HEK293T (cell line): ENCODE measurements at regions not wholly inside any gene's neighbourhood (a gene's known extent, or its start where the extent isn't known, plus 50 kb on each side); places are given as distances from the start of the nearest gene placed in this dataset.

Experiments
- FOXM1 ChIP-seq: fragments of 450-650 bp; IDR thresholded peaks from 2 replicates; pipeline ENCODE4 v1.6.1; 2017; ENCODE audit warnings: mild to moderate bottlenecking, borderline replicate concordance
- TARDBP ChIP-seq: fragments of 450-650 bp; IDR thresholded peaks from 2 replicates; pipeline ENCODE4 v1.6.1; 2016

- TF ChIP-seq FOXM1 (no peak), TARDBP (no peak)
These were observed 75.0 kb upstream of the RNU6-1 start for GRCh38 chr15:67914537-67915460.
